ENCODE measurements at regions not wholly inside any gene's neighbourhood (a gene's known extent, or its start where the extent isn't known, plus 50 kb on each side); places are given as distances from the start of the nearest gene placed in this dataset.

GRCh38 chr7:157483515-157483914 lies 146.7 kb downstream of the DNAJB6 start:
- H3K4me3 ChIP-seq (ENCODE audit: low read depth in 2 of 2, low read length in 1 of 2) = no peak overlapping the region
- no peak overlapping the region for H3K4me2 ChIP-seq
- DNase-seq = no peak
- no peaks in the 10 kb centered on the region for H3K9me2 ChIP-seq
- no peaks in the 10 kb centered on the region; the same call in 1 of the 2 replicates for H3K9me3 ChIP-seq
- no peak overlapping the region for H3K27ac ChIP-seq (ENCODE audit: low read depth in 2 of 2, low read length in 1 of 2)
- H3K27me3 ChIP-seq (ENCODE audit: insufficient read depth) = no peaks in the 10 kb centered on the region
- peaks cover 5% of the 10 kb centered on the region for H3F3A ChIP-seq (replicated peaks; ENCODE audit: insufficient read depth)
- POLR2A ChIA-PET = no interaction called here
- CTCF ChIA-PET = no interaction called here
- WGBS (ENCODE audit: low lambda C conversion rate) = 81% methylated on average over 19 of the region's 27 CpGs
- no peak overlapping the region for H2AFZ ChIP-seq (ENCODE audit: low read depth)
- H3K79me2 ChIP-seq (ENCODE audit: insufficient read depth) = no peaks in the 10 kb centered on the region
- no peaks in the 10 kb centered on the region for H3K4me1 ChIP-seq (ENCODE audit: control insufficient read depth in 1 of 2, insufficient read depth in 2 of 2, low read depth in 1 of 2, low read length in 1 of 2)
- H3K9ac ChIP-seq = no peak overlapping the region
- H3K36me3 ChIP-seq (replicated peaks in 1 of 2; ENCODE audit: control insufficient read depth in 1 of 2, insufficient read depth in 2 of 2, low read length in 1 of 2) = no peaks in the 10 kb centered on the region
- no peak for TF ChIP-seq SMC3 (IDR thresholded peaks at IDR 0.05; ENCODE audit: low read depth, low read length)
- no peak for TF ChIP-seq RCOR1 (IDR thresholded peaks at IDR 0.05; ENCODE audit: low read length)
- no peak for TF ChIP-seq NRF1 (IDR thresholded peaks at IDR 0.05; ENCODE audit: low read depth, low read length)
- no peak for TF ChIP-seq TEAD4 (IDR thresholded peaks at IDR 0.05; ENCODE audit: borderline replicate concordance, insufficient read depth)
- no peak for TF ChIP-seq GABPA (IDR thresholded peaks at IDR 0.05; ENCODE audit: low read depth)
- TF ChIP-seq REST (IDR thresholded peaks at IDR 0.05; ENCODE audit: low read depth, low read length) = no peak
- no peak for TF ChIP-seq TCF12 (IDR thresholded peaks at IDR 0.05)
- H4K20me1 ChIP-seq (ENCODE audit: insufficient read depth) = no peaks in the 10 kb centered on the region

GRCh38 chr7:157483971-157484410 lies 147.2 kb downstream of the DNAJB6 start:
- peaks cover 5% of the 10 kb centered on the region for H3F3A ChIP-seq (replicated peaks; ENCODE audit: insufficient read depth)
- no peaks in the 10 kb centered on the region for H3K4me1 ChIP-seq (ENCODE audit: control insufficient read depth in 1 of 2, insufficient read depth in 2 of 2, low read depth in 1 of 2, low read length in 1 of 2)
- H2AFZ ChIP-seq (ENCODE audit: low read depth) = no peak overlapping the region
- H3K9me2 ChIP-seq = no peaks in the 10 kb centered on the region
- no peaks in the 10 kb centered on the region; the same call in 1 of the 2 replicates for H3K9me3 ChIP-seq
- no peaks in the 10 kb centered on the region for H3K79me2 ChIP-seq (ENCODE audit: insufficient read depth)
- ChIA-PET CTCF (interaction anchor here (1.2 kb wide), 1 partner anchor 11 kb away, joined by 3 read pairs; no protein-coding TSS in a partner anchor), POLR2A (no interaction called here)
- no peaks in the 10 kb centered on the region for H3K27me3 ChIP-seq (ENCODE audit: insufficient read depth)
- no peaks in the 10 kb centered on the region for H3K36me3 ChIP-seq (replicated peaks in 1 of 2; ENCODE audit: control insufficient read depth in 1 of 2, insufficient read depth in 2 of 2, low read length in 1 of 2)
- no peak overlapping the region for H3K27ac ChIP-seq (ENCODE audit: low read depth in 2 of 2, low read length in 1 of 2)
- H3K4me2 ChIP-seq = no peak overlapping the region
- no peak for TF ChIP-seq ZBTB33 (IDR thresholded peaks at IDR 0.05; ENCODE audit: borderline replicate concordance, low read depth)
- no peak for TF ChIP-seq CTCF (IDR thresholded peaks at IDR 0.05)
- TF ChIP-seq TAF1 (IDR thresholded peaks at IDR 0.05; ENCODE audit: borderline replicate concordance, low read depth, low read length) = no peak
- TF ChIP-seq TCF12 (IDR thresholded peaks at IDR 0.05) = no peak
- no peak for TF ChIP-seq CHD2 (IDR thresholded peaks at IDR 0.05; ENCODE audit: low read length, partially characterized antibody)
- no peak for TF ChIP-seq FOSL2 (IDR thresholded peaks at IDR 0.05; ENCODE audit: borderline replicate concordance, low read depth)
- no peak for TF ChIP-seq MXI1 (IDR thresholded peaks at IDR 0.05; ENCODE audit: low read depth, low read length)
- TF ChIP-seq POLR2AphosphoS5 (IDR thresholded peaks at IDR 0.05; ENCODE audit: low read depth, low read length) = no peak
- TF ChIP-seq TEAD4 (IDR thresholded peaks at IDR 0.05; ENCODE audit: borderline replicate concordance, insufficient read depth) = no peak
- no peak for TF ChIP-seq GATA2 (CRISPR knock-in tag; IDR thresholded peaks at IDR 0.05)
- no peak for TF ChIP-seq JUND (IDR thresholded peaks at IDR 0.05)
- TF ChIP-seq RCOR1 (IDR thresholded peaks at IDR 0.05; ENCODE audit: low read length) = no peak
- no peak for TF ChIP-seq IRF3 (IDR thresholded peaks at IDR 0.05; ENCODE audit: low read depth, low read length)
- no peak for TF ChIP-seq SIN3A (IDR thresholded peaks at IDR 0.05; ENCODE audit: borderline replicate concordance, low read depth, low read length)
- no peaks in the 10 kb centered on the region for H4K20me1 ChIP-seq (ENCODE audit: insufficient read depth)
- no peak overlapping the region for H3K9ac ChIP-seq
- WGBS (ENCODE audit: low lambda C conversion rate) = 63% methylated on average over 8 of the region's 11 CpGs
- no peak overlapping the region for H3K4me3 ChIP-seq (ENCODE audit: low read depth in 2 of 2, low read length in 1 of 2)
- DNase-seq = no peak

Measured in SK-N-SH (cell line).